Spleen (tissue), 11 donors: ENCODE measurements at regions not wholly inside any gene's neighbourhood (a gene's known extent, or its start where the extent isn't known, plus 50 kb on each side); places are given as distances from the start of the nearest gene placed in this dataset.

Source experiments
- DNase-seq: peaks from one replicate; pipeline ENCODE4 v3.0.0-alpha.2; 2020
- H3K27ac ChIP-seq, 8 donors: fragments of 200-600 bp; sonication (generic) in 7 of 8; 1 replicate in 4 of 8; 2 replicates in 4 of 8; pipeline versions ENCODE4 v1.5.0 to v1.8.0; 2016 to 2021; ENCODE audit warnings: inconsistent platforms in 4 of 8, mild to moderate bottlenecking in 4 of 8, moderate library complexity in 1 of 8
- H3K27me3 ChIP-seq, 7 donors: fragments of 200-600 bp; sonication (generic) in 6 of 7; replicated peaks in 1 of 7; 1 replicate in 4 of 7; 2 replicates in 3 of 7; pipeline versions ENCODE4 v1.5.0 to v1.8.0; 2016 to 2021; ENCODE audit warnings: inconsistent platforms in 3 of 7, mild to moderate bottlenecking in 1 of 7
- H3K36me3 ChIP-seq, 6 donors: fragments of 200-600 bp; sonication (generic) in 5 of 6; 1 replicate in 4 of 6; 2 replicates in 2 of 6; pipeline versions ENCODE4 v1.5.0 to v1.8.0; 2016 to 2021; ENCODE audit warnings: inconsistent platforms in 2 of 6
- H3K4me1 ChIP-seq, 6 donors: fragments of 200-600 bp; sonication (generic) in 5 of 6; 1 replicate in 3 of 6; 2 replicates in 3 of 6; pipeline versions ENCODE4 v1.5.0 to v1.8.0; 2016 to 2021; ENCODE audit warnings: inconsistent platforms in 3 of 6
- H3K4me3 ChIP-seq, 8 donors: fragments of 200-600 bp; sonication (generic) in 7 of 8; 1 replicate in 4 of 8; 2 replicates in 4 of 8; pipeline versions ENCODE4 v1.5.0 to v1.8.0; 2016 to 2021; ENCODE audit warnings: inconsistent platforms in 4 of 8, mild to moderate bottlenecking in 4 of 8, moderate library complexity in 2 of 8
- H3K9me3 ChIP-seq, 8 donors: fragments of 200-600 bp; sonication (generic) in 7 of 8; 1 replicate in 4 of 8; 2 replicates in 4 of 8; pipeline versions ENCODE4 v1.5.0 to v1.8.0; 2016 to 2021; ENCODE audit warnings: inconsistent platforms in 4 of 8
- CTCF ChIP-seq, 11 experiments: fragments of 200-600 bp in 7 of 11; fragments of 450-650 bp in 4 of 11; sonication (generic) in 4 of 11; IDR thresholded peaks in 8 of 11; conservative IDR thresholded peaks in 3 of 11; 1 replicate in 7 of 11; 2 replicates in 4 of 11; pipeline versions ENCODE4 v1.4.0 to v1.8.0; 2016 to 2021; ENCODE audit warnings: antibody characterized with exemption in 11 of 11, inconsistent platforms in 4 of 11, mild to moderate bottlenecking in 1 of 11
- POLR2A ChIP-seq, 3 donors: fragments of 450-650 bp; IDR thresholded peaks; one replicate each; pipeline ENCODE4 v1.5.1; 2017; ENCODE audit warnings: antibody characterized with exemption in 3 of 3, mild to moderate bottlenecking in 1 of 3
- POLR2AphosphoS5 ChIP-seq, 3 donors: sonication (generic); formaldehyde crosslinking; IDR thresholded peaks; one replicate each; pipeline ENCODE4 v1.5.1; 2017; ENCODE audit warnings: antibody characterized with exemption in 3 of 3
- WGBS, 5 donors: extraction: QIAGEN DNeasy Blood & Tissue Kit in 3 of 5; methylation state at CpG; one replicate each; pipeline versions ENCODE4 v1.1.5 to v1.1.7; 2013 to 2018; 5-methylcytosine and 5-hydroxymethylcytosine counted together
- intact Hi-C: fragments of 100-400 bp; cut with DNase I; formaldehyde crosslinking; loops from one replicate; pipeline ENCODE4 v1.15.0; 2023; ENCODE audit warnings: low total_unique reads
- donor health status: healthy with polysubstance abuse.
- donor health status: DM: no; HTN: no; CAD: no; lungs with moderate emphysema.
- donor health status: DM: no; HTN: no; CAD: no.
- donor health status: Bipolar disorder and iron deficiency.
- donor health status: healthy.
- donor health status: DM: no; HTN: no; CAD: no.
- donor health status: DM: yes; HTN: yes; CAD: no.

GRCh38 chr19:31961191-31961590 lies 384.2 kb upstream of the ZNF507 start:
- no peaks in the 10 kb centered on the region for H3K4me1 ChIP-seq

GRCh38 chr19:31961667-31962066 lies 383.7 kb upstream of the ZNF507 start:
- intact Hi-C loops = no loop called here
- peaks cover 0 to 3% (median 0%) of the 10 kb centered on the region in 8 donors for H3K9me3 ChIP-seq
- TF ChIP-seq CTCF (IDR thresholded peaks at IDR 0.05 in 8 of 11, conservative IDR thresholded peaks at IDR 0.05 in 3 of 11) (no peak), POLR2A (IDR thresholded peaks at IDR 0.05) (no peak), POLR2AphosphoS5 (IDR thresholded peaks at IDR 0.05) (no peak)
- DNase-seq = no peak
- 28 to 52% (median 39%) methylated on average over 3 of the region's 3 CpGs for WGBS, 5 donors
- H3K27ac ChIP-seq = no peak overlapping the region
- H3K27me3 ChIP-seq = peaks cover 0 to 5% (median 0%) of the 10 kb centered on the region in 7 donors
- H3K36me3 ChIP-seq = no peaks in the 10 kb centered on the region
- H3K4me3 ChIP-seq = no peak overlapping the region
- H3K4me1 ChIP-seq = no peaks in the 10 kb centered on the region

More at GRCh38 chr19:31961191-31961590, 384.2 kb upstream of the ZNF507 start:
- TF ChIP-seq POLR2AphosphoS5 (IDR thresholded peaks at IDR 0.05) (no peak), POLR2A (IDR thresholded peaks at IDR 0.05) (no peak), CTCF (IDR thresholded peaks at IDR 0.05 in 8 of 11, conservative IDR thresholded peaks at IDR 0.05 in 3 of 11) (no peak)
- no peak overlapping the region for H3K4me3 ChIP-seq
- no peaks in the 10 kb centered on the region for H3K9me3 ChIP-seq
- intact Hi-C loops = no loop called here
- H3K27me3 ChIP-seq = peaks cover 0 to 5% (median 0%) of the 10 kb centered on the region in 7 donors
- H3K27ac ChIP-seq = no peak overlapping the region
- no peak for DNase-seq
- no peaks in the 10 kb centered on the region for H3K36me3 ChIP-seq
- 52 to 82% (median 64%) methylated on average over 4 of the region's 4 CpGs for WGBS, 5 donors

DNA sequence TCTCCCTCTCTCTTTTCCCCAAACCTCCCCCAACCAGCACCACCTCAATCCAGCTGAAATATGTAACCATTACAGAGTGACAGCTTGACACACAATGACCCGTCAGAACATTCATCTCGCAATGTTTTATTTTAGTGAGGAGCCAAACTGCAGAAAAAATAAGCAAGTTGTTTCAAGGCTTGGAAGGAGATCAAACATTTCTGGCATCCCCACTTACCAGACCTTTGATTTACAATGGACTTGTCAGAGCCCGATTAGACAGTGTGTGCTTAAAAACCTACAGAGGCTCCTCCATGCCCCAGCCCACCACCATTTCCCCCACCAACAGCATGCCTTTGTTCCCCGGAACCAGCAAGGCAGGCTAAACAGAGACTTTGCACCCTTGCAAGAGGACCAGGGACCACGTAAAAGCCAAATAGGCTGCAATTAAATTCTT lies 382.8 kb upstream of the ZNF507 start:
- Histone ChIP-seq H3K36me3 (no peaks in the 10 kb centered on the region), H3K9me3 (peaks cover 0 to 6% (median 0%) of the 10 kb centered on the region in 8 donors), H3K4me1 (no peaks in the 10 kb centered on the region), H3K4me3 (no peak overlapping the region), H3K27ac (peak overlapping the region in 2 of 8 donors; percentile 15 to 40), H3K27me3 (peaks cover 0 to 5% (median 0%) of the 10 kb centered on the region in 7 donors)
- intact Hi-C loops = no loop called here
- 52 to 63% (median 57%) methylated on average over 5 of the region's 5 CpGs for WGBS, 5 donors
- DNase-seq = no peak
- TF ChIP-seq POLR2A (IDR thresholded peaks at IDR 0.05) (no peak), POLR2AphosphoS5 (IDR thresholded peaks at IDR 0.05) (peak in 1 of 3 donors; percentile 68)

- DNase-seq = no peak
- Histone ChIP-seq H3K36me3 (no peaks in the 10 kb centered on the region), H3K4me1 (no peaks in the 10 kb centered on the region), H3K27ac (no peak overlapping the region), H3K27me3 (peaks cover 0 to 5% (median 0%) of the 10 kb centered on the region in 7 donors), H3K4me3 (no peak overlapping the region), H3K9me3 (peaks cover 0 to 6% (median 0%) of the 10 kb centered on the region in 8 donors)
- 82 to 88% (median 86%) methylated on average over 4 of the region's 4 CpGs for WGBS, 5 donors
- intact Hi-C loops = no loop called here
- TF ChIP-seq POLR2AphosphoS5 (IDR thresholded peaks at IDR 0.05) = no peak
These were observed 381.7 kb upstream of the ZNF507 start for GRCh38 chr19:31963746-31964145.

GRCh38 chr19:31969016-31969415 lies 376.4 kb upstream of the ZNF507 start:
- intact Hi-C loops = no loop called here

More at GRCh38 chr19:31969016-31969415, 376.4 kb upstream of the ZNF507 start:
- Histone ChIP-seq H3K36me3 (no peaks in the 10 kb centered on the region), H3K27me3 (no peaks in the 10 kb centered on the region), H3K4me3 (no peak overlapping the region), H3K27ac (peak overlapping the region in 6 of 8 donors; percentile 27 to 69 (median 60)), H3K9me3 (peaks cover 0 to 6% (median 0%) of the 10 kb centered on the region in 8 donors), H3K4me1 (no peaks in the 10 kb centered on the region)
- TF ChIP-seq CTCF (IDR thresholded peaks at IDR 0.05 in 8 of 11, conservative IDR thresholded peaks at IDR 0.05 in 3 of 11) = no peak
- no peak for TF ChIP-seq POLR2AphosphoS5 (IDR thresholded peaks at IDR 0.05)
- no peak for TF ChIP-seq POLR2A (IDR thresholded peaks at IDR 0.05)
- WGBS, 5 donors = 53 to 73% (median 66%) methylated on average over 5 of the region's 5 CpGs
- no peak for DNase-seq
